HG03280 (cell line): ENCODE measurements at regions not wholly inside any gene's neighbourhood (a gene's known extent, or its start where the extent isn't known, plus 50 kb on each side); places are given as distances from the start of the nearest gene placed in this dataset.

ENCODE experiments used
- ATAC-seq: cut with Tn5 transposase; IDR thresholded peaks from one replicate; pipeline ENCODE4 v1.9.1; 2021; ENCODE audit warnings: mild to moderate bottlenecking, moderate library complexity; ENCODE audit not compliant: unreplicated experiment

DNA sequence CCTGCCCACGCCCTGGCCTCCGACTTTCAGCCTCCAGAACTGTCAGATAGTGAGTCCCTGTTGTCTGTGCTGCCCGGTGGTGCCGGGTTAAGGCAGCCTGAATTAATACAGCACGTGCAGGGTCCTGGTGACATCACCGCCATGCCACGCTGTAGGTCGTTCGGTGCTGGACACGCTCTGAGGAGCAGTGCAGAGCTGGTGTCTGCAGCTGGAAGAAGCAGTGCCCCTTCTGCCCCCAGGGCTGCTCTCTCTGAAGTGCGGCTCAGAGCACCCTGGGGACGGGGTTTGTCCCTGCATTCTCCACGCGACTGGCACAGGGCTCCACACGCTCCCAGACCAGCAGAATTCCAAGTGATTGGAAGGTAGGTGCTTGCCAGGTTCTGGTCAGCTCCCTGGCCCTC is 831.5 kb downstream of the TBC1D22A start:
- no peak for ATAC-seq

DNA sequence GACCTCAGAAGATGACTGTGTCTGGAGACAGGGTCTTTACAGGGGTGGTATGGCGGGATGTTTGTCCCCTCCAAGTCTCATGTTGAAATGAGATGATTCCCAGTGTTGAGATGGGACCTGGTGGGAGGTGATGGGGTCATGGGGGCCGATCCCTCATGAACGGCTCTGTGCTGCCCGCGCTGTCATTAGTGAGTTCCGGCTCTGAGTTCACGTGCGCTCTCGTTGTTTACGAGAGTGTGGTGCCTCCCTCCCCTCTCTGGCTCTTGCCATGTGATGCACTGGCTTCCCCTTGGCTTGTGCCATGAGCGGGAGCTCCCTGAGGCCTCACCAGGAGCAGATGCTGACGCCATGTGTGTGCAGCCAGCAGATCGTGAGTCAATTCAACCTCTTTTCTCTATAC is 830.8 kb downstream of the TBC1D22A start:
- ATAC-seq: no peak

DNA sequence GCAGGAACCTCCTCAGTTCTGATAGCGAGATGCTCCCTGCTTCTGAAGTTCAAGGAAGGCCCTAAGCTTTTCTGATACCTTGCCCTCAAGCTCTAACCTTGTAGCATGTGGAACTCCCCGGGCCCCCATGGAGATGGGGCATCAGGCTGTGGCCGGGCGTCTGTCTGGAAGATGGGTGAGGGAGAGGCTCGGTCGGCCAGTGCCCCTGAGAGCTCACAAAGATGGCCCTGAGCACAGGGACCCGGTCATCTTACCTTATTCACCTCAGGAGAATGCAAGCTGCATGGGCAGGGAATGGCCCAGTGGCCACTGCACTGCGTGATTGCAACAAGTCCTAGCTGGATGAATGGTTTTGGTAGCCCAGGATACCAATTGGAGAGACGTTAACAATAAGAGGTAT is 830.3 kb downstream of the TBC1D22A start:
- no peak for ATAC-seq

DNA sequence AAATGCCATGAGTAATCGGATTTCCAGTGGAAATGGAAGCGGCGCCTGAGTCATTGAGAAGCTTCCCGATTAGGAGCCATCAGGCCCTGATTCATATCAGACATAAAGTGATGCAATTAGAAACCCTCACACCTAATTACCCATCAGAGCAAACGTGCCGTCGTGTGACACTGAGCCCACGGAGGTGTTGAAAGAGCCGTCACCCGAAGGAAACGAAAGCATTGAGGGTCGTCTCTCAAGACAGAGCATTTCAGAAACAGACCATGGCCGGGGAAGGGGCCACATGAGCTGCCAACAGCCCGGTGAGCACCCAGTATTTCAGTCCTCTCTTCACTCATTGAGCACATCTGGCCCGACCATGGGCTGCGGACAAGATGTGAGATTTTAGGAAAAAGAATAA is 829.3 kb downstream of the TBC1D22A start:
- ATAC-seq: no peak

DNA sequence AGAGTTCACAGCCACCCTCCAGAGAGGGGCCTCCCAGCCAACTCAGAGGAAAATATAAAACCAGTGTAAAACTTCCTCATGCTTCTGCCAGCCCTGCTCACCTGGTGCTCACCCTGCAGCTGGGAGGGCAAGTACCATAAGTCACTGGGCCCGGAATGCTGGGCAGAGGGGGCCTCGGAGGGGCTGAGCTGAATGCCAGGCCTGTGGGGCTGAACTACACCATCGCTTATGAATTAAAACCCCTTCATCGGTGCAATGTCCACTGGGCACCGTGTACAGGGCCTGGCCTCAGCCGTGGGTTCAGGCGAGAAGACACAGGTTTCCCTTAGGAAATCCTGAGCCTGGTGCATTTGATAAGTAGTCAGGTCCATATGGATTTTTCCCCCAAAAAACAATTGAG is 828.6 kb downstream of the TBC1D22A start:
- ATAC-seq: no peak

DNA sequence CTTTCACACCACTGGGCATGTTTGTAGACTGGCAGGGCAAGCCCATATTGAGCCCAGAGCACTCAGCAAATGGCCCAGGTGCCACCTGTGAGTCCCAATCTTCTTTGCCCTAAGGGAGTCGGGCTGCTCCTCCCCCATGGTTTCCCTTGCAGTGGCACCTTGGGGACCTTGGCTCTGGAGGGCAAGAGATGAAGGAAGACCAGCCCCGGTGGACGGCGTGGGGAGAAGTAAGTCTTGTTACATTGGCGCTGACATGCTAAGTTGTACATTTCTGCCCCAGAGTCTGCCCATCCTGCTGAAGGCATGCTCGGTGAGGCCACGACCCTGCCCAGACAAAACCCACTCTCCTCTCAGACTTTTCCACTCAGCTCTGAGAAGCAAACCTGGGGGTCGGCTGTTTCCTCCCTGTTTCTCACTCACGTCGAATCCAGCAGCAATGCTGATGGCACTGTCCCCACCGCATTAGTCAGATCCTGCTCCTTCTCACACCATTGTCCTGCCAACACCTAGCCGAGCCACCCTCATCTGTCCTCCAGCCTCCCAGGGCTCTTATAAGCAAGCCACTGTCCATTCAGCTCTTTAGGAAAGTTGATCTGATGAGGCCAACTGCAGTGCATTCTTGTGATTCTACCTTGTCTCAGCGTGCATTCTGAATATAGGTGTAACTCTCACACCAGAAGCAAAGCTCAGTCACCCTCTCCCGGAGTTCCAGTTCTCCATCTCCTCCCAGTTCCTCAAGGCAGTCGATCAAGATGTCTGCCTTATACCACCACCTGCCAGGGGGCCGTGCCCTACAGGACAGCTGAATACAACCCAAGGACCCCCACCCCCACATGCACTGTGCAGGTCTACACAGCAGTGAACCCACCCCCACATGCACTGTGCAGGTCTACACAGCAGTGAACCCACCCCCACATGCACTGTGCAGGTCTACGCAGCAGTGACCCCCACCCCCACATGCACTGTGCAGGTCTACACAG is 827.1 kb downstream of the TBC1D22A start:
- no peak for ATAC-seq

DNA sequence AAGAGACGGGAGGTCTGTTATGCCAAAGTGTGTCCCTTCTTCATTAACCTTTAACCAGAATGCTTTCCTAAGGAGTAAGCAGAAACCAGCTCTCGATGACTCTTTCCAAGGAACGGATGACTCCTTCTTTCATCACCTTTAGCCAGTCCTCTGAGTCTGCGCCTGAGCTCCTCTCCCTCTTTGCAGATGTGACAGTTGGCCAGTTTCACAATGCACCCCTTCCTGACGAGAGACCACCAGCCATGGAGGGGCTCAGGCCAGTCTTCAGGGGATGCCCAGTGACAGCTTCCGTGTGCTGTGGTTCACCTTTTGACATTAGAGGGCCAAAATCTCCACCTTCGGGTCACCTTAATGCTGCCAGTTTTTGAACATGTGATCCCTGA is 826.1 kb downstream of the TBC1D22A start:
- ATAC-seq: no peak

DNA sequence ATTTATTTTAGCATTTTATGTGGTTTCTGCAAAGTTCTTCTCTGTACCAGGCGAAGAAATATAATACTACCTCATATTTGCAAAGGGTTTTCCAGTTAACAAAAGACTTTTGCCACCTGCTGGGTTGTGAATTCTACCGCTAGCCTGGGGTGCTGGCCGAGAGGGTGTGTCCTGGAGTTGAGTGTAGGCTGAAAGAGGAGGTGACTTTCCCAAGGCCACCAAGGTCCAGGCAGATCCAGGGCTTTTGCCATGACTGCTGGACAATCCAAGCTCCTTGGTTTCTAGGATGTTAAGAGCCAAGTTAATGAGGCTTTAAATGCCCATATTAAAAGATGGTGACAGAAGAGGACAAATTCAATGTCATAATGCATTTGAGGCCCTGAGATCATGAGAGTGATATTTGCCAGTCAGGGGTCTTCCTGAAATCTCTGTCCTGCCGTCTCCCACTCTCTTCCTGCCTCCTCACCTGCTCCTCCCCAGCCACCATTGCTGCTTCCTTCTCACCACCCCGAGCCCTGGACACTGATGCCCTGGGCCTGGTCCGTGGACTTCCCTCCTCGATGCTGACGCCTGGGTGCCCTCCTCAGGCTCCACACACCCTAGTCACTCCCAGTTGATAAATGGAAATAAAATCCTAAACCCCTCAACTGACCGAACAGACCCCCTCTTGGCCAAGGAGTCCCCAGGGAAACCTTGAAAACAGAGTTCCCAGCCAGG is 825.6 kb downstream of the TBC1D22A start:
- no peak for ATAC-seq

DNA sequence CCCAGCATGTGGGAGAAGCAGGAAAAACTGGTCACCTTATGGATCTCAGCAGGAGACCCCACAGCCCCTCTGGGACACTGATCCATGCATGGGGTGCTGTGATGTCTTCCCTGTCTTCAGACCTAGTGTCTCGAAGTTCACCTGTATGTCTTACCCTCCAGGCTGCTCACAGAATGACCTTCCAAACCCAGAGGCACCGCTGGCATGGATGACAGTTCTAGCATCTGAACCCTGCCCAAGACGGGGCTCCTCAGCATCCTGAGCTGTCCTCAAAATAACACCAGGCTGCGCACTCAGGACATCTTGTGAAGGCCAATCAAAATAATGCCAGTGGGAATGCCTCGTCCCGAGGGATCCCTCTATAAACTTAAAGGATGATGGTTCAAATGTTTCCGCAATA is 824.9 kb downstream of the TBC1D22A start:
- no peak for ATAC-seq

DNA sequence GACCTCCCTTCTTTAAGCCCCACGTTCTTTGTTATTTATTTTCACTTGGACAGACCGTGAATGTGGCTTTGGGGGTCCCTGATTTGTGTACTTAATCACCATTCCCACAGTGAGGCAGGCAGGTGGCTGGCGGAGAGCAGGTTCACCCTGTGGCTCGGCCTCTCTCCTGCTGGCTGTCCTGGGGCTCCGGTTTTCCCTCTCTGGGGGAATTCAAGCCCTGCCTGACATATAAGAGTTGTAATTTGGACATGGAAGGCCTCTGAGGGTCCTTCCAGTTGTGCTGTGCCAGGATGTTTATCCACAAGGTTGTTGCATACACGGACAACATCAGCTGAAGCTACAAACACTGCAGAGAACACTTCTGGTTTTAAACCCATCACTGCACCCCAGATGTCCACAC is 824.5 kb downstream of the TBC1D22A start:
- ATAC-seq: no peak

DNA sequence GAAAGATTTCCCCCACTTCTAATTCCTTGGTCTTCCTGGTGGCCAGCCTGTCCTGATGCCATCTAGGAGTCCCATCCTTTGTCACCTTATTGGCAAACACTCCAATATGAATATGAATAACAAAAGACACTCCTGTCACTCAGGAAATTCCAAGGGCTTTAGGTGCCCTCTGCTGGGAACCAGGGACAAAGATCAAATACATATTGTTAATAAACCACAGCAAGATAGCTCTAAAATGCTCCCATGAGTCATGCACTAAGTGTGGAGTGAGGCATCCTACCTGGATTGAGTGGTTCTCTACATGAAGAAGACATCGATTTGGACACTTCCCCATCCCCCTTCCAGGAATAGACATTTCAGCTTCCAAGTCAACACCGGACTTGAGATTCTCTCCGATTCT is 823.6 kb downstream of the TBC1D22A start:
- no peak for ATAC-seq

DNA sequence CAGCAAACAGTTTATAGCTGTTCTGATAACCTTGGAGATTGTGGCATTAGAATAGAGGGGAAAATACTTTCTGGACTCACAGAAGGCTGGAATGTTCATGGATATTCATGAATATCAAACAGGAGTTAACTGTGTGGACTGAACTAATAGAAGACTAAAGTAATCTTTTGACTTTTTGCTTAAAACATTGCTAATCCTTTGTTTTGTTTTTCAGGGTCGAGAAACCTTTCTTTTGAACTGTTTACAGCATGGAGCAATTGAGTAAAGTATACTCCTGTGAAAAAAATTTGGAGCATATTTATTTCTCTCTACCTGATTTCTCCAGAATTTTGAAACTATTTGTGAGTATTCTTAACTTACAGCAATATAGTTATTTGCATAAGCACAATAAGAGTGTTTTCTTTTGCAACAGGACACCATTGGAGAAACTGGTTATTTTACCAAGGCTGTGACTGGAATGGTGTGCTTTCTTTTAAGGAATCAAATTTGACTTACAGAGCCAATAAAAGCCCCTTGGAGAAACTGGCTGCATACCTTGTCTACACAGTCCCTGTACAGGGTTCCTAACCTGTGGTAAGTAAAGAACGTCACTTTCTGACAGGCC is 821.6 kb downstream of the TBC1D22A start:
- ATAC-seq: no peak

DNA sequence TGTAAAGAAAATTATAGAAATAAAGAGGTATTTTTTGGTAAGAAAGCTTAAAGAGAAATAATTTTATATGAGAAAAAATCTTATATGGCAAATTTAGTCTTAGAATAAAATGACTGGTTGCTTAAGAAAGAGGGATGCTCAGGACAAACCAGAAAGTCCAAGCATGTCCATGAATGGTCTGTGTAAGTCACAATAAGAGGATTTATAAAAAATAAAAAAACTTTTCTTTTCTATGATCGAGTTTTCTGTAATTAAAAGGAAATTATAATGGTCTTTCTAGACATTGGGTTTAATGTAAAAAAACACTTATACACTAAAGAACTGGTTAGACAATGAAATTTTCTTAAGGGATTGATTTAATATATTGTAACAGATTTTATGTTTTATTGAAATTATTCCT is 819.6 kb downstream of the TBC1D22A start:
- ATAC-seq: no peak

DNA sequence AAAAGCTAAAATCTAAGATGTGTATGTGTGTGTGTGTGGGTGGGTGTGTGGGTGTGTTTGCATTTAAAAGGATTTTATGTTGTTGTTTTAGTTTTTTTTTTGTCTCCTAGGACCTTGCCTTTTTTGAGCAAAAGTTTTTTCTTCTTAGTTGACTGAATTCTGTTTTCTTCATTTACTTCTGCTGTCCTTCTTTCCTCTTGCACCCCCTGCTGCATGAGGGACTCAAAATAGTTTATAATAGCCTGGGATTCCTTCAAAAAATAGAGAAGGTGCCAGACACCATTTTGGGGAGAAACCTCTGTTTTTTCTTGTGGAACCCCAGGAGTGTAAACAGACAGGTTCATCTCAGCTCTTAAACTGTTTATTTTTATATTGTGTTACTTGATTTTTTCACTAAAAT is 817.7 kb downstream of the TBC1D22A start:
- ATAC-seq: no peak

DNA sequence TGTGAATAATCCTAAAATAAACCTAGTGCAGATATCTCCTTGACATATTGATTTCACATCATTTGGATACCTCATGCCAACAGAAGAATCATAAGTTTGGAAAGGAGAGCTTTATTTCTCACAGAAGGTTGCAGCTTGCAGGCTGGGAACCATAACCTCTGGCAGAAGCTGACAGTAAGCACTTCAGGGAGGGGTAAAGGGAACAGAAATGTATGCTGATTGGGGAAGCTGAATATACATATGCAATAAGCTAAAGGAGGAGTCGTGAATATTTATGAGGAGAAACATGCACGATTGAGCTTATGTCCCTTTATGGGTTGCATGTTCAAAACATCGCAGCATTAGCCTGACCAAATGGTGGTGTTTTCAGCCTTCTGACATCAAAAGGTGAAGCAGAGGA is 814.5 kb downstream of the TBC1D22A start:
- ATAC-seq: no peak

DNA sequence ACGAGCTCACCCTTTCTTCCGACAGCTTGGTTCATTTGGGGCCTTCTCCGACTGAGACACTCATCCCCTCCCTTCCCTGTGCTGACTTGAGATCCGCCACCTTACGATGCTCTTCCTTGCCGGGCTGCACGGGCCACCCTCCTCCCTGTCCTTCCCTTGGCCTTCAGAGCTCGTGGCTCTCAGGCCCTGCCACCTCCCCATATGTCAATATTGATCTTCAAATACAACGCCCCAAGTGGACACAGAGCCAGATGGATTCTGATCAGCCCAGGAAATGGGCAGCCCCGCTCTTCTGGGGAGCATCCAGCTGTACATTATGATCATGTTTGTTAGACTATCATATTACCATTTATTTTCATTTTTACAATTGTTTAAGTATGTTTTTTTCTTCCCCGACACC is 812.8 kb downstream of the TBC1D22A start:
- no peak for ATAC-seq

DNA sequence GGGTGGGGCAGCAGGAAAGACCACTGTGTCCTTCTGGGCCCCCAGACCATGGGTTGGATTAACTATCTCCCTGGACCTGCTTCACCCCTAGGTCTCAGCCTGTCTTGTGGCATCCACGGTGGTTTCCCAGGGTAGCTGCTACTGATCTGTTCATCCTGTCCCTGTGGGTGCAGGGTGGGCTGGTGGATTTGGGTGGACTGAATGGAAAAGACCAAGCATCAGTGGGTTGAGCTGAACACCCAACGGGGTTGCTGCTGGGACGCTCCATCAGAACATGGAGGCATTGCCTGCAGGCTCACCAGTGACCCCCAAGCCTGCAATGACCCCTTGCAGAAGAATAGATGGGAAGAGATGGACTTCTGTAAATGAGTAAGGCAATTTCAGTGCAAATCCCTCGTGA is 812.1 kb downstream of the TBC1D22A start:
- ATAC-seq: no peak

DNA sequence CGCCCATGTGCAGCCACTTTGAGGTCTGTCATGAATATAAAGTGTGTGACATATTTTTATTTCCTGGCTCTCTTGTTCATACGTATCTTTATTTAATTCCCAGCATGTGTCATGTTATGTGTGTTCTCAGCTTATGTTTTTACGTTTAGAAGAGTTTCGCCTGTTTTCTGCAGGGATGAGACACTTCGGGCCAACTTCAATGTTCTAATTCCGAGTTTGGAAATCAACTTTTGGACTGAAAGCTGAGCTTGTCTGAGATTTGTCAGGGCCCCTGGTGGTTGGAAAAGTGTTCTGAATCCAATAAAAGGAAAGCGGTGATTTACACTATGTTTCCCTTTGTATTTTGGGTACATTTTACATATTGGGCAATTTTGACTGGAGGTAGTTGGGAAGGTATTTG is 810.7 kb downstream of the TBC1D22A start:
- no peak for ATAC-seq

DNA sequence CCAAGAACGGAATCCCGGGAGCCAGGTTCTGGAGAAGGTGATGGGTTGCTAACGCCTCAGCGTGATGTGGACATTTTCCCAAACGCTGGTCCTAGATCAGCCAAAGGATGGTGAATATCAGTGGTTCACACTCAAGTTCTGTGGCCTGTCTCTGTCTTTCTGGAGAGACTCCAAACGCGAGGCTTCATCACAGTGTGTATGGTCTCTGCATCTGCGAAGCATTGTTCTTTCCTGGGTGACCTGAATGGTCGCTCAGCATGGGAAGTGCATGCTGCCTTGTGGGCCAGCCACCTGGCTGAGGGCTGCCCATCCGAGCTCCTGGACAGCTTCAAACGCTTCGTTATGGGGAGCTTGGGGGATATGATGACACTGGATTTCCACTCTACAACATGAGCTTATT is 810.0 kb downstream of the TBC1D22A start:
- ATAC-seq: no peak

DNA sequence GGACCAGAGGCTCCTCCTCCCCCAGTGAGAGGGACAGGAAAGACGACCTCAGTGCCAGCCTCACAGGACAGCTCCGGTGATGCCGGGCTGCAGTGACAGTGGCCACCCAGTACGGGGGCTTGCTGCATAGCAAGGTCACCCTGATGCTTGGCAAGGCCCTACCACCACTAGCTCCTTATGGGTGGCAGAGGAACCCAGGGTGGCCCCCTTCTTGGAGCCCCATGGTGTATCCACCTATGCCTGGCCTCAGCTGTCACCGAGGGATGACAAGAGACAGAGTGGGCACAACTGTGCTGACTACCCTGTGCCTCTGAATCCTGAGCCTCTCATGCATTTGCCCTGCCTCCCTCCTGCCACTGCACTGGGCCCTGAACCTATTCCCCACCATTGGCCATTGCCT is 809.2 kb downstream of the TBC1D22A start:
- no peak for ATAC-seq

DNA sequence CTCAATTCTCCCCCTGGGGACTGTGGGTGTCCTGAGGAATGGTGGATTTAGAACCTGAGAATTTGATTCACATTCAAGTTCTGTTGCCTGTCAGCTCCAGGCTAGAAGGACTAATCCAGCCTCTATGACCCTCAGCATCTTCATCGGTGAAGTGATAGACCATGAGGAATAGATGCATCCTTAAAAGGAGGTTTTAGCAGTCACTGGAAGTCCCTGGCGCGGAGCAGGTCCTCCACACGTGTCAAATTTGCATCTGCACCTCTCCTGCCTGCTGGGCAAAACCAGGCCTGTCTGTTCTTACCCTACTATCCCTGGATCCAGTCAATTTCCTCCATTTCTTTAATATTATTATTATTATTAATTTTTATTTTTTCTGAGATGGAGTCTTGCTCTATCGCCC is 808.4 kb downstream of the TBC1D22A start:
- ATAC-seq: no peak

DNA sequence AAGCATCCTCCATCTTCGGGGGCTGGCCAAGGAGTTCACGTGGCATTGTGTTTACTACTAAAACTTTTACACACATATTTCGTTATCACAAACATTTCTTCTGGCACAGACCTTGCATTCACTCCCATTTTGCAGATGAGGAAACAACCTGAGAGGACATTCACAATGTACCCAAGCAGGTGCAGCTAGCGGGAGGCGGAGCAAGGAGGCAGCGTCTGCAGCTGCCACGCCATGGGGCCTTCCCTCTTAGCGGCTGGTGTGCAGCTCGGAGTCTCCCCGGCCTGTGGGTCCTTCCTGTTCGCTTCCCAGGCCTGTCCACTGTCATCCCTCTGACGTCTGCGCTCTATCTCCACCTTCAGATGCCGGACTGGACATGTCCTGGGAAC is 807.8 kb downstream of the TBC1D22A start:
- ATAC-seq: no peak
